SK-N-SH (cell line): ENCODE measurements at regions not wholly inside any gene's neighbourhood (a gene's known extent, or its start where the extent isn't known, plus 50 kb on each side); places are given as distances from the start of the nearest gene placed in this dataset.
"Not testable (repeated sequence)": the region's sequence is repeated elsewhere in the genome, so short reads cannot be mapped to it uniquely, and the experiment has no call there.

Experiments used
- CTCF ChIA-PET: fragments of 300-600, 350-600 bp; formaldehyde crosslinking; extraction: SDS; loops from one replicate; lab custom pipeline; 2021; lab: Yijun Ruan, JAX
- POLR2A ChIA-PET: fragments of 350-600 bp; sonication (Branson Sonifier 250); formaldehyde crosslinking; extraction: SDS; loops from one replicate; lab custom pipeline; 2020; ENCODE audit warnings: antibody characterized with exemption, inconsistent platforms; lab: Yijun Ruan, JAX
- DNase-seq: peaks from one replicate; pipeline ENCODE4 v3.0.0; 2012
- H2AFZ ChIP-seq: fragments of 200-600 bp; sonication (generic); 2 replicates; pipeline ENCODE4 v1.8.1; 2016; ENCODE audit warnings: antibody characterized with exemption, mild to moderate bottlenecking, low read depth
- H3F3A ChIP-seq: fragments of 200-600 bp; sonication (generic); replicated peaks from 2 replicates; pipeline ENCODE3; 2016; ENCODE audit warnings: antibody characterized with exemption, mild to moderate bottlenecking; ENCODE audit not compliant: insufficient read depth
- H3K27ac ChIP-seq, 2 experiments: fragments of 200-500 bp in 1 of 2; fragments of 200-600 bp in 1 of 2; sonication (Bioruptor generic) in 1 of 2; sonication (generic), shearing (Covaris generic) in 1 of 2; 2 replicates each; pipeline versions ENCODE4 v1.5.1 to v1.6.1; 2014 to 2016; ENCODE audit warnings: low read depth in 2 of 2, inconsistent platforms in 1 of 2, low read length in 1 of 2, mild to moderate bottlenecking in 1 of 2, mixed read lengths in 1 of 2
- H3K27me3 ChIP-seq: fragments of 200-600 bp; sonication (generic), shearing (Covaris generic); 2 replicates; pipeline ENCODE4 v1.6.1; 2016; ENCODE audit warnings: mixed run types; ENCODE audit not compliant: insufficient read depth
- H3K36me3 ChIP-seq, 2 experiments: fragments of 200-500 bp in 1 of 2; fragments of 200-600 bp in 1 of 2; sonication (Bioruptor generic) in 1 of 2; sonication (generic) in 1 of 2; replicated peaks in 1 of 2; 2 replicates each; pipeline versions ENCODE3 to v1.5.1; 2014 to 2016; ENCODE audit warnings: low read length in 1 of 2, mild to moderate bottlenecking in 1 of 2; ENCODE audit not compliant: insufficient read depth in 2 of 2, control insufficient read depth in 1 of 2
- H3K4me1 ChIP-seq, 2 experiments: fragments of 200-500 bp in 1 of 2; fragments of 200-600 bp in 1 of 2; sonication (Bioruptor generic) in 1 of 2; sonication (generic), shearing (Covaris generic) in 1 of 2; 2 replicates each; pipeline versions ENCODE4 v1.5.1 to v1.6.1; 2014 to 2016; ENCODE audit warnings: low read depth in 1 of 2, low read length in 1 of 2, mixed run types in 1 of 2; ENCODE audit not compliant: insufficient read depth in 2 of 2, control insufficient read depth in 1 of 2
- H3K4me2 ChIP-seq: fragments of 200-600 bp; sonication (generic), shearing (Covaris generic); 2 replicates; pipeline ENCODE4 v1.6.1; 2017; ENCODE audit warnings: mixed run types
- H3K4me3 ChIP-seq, 2 experiments: fragments of 200-500 bp in 1 of 2; fragments of 200-600 bp in 1 of 2; sonication (Bioruptor generic) in 1 of 2; sonication (generic), shearing (Covaris generic) in 1 of 2; 2 replicates each; pipeline versions ENCODE4 v1.5.1 to v1.8.1; 2014 to 2016; ENCODE audit warnings: low read depth in 2 of 2, inconsistent platforms in 1 of 2, low read length in 1 of 2, mild to moderate bottlenecking in 1 of 2, mixed read lengths in 1 of 2, moderate library complexity in 1 of 2
- H3K79me2 ChIP-seq: fragments of 200-600 bp; sonication (generic); 2 replicates; pipeline ENCODE4 v1.8.1; 2017; ENCODE audit warnings: mild to moderate bottlenecking; ENCODE audit not compliant: insufficient read depth
- H3K9ac ChIP-seq: fragments of 200-600 bp; sonication (generic); 2 replicates; pipeline ENCODE4 v1.6.1; 2017; ENCODE audit warnings: mixed run types
- H3K9me2 ChIP-seq: fragments of 200-600 bp; sonication (generic); 2 replicates; pipeline ENCODE4 v1.6.1; 2017; ENCODE audit warnings: mixed run types
- H3K9me3 ChIP-seq: fragments of 200-600 bp; sonication (generic); 2 replicates; pipeline ENCODE4 v1.6.1; 2017; ENCODE audit warnings: mixed run types, mild to moderate bottlenecking, moderate library complexity
- H4K20me1 ChIP-seq: fragments of 200-600 bp; sonication (generic); 2 replicates; pipeline ENCODE4 v1.6.1; 2017; ENCODE audit warnings: mild to moderate bottlenecking, mixed run types; ENCODE audit not compliant: insufficient read depth
- CHD2 ChIP-seq: fragments of 150-350 bp; IDR thresholded peaks from 2 replicates; pipeline ENCODE4 v1.6.1; 2018; ENCODE audit warnings: low read length; ENCODE audit not compliant: partially characterized antibody
- CTCF ChIP-seq: fragments of 200-600 bp; sonication (generic); IDR thresholded peaks from 2 replicates; pipeline ENCODE4 v1.6.1; 2017; ENCODE audit warnings: antibody characterized with exemption, mild to moderate bottlenecking, moderate library complexity
- GABPA ChIP-seq: IDR thresholded peaks from 2 replicates; pipeline ENCODE4 v1.4.0; 2012; ENCODE audit warnings: low read depth, mild to moderate bottlenecking
- JUND ChIP-seq: IDR thresholded peaks from 2 replicates; pipeline ENCODE4 v1.4.0; 2012
- MEF2A ChIP-seq: IDR thresholded peaks from 2 replicates; pipeline ENCODE4 v1.4.0; 2012; ENCODE audit warnings: low read depth, borderline replicate concordance
- MXI1 ChIP-seq: IDR thresholded peaks from 2 replicates; pipeline ENCODE4 v1.6.1; 2012; ENCODE audit warnings: mild to moderate bottlenecking, low read depth, low read length, improper control_type of control experiment
- NRF1 ChIP-seq: IDR thresholded peaks from 2 replicates; pipeline ENCODE4 v1.6.1; 2012; ENCODE audit warnings: low read depth, mild to moderate bottlenecking, low read length
- PBX3 ChIP-seq: IDR thresholded peaks from 2 replicates; pipeline ENCODE4; 2012
- POLR2AphosphoS5 ChIP-seq: IDR thresholded peaks from 2 replicates; pipeline ENCODE4 v1.6.1; 2012; ENCODE audit warnings: low read depth, low read length
- RAD21 ChIP-seq: IDR thresholded peaks from 2 replicates; pipeline ENCODE4 v1.6.1; 2012; ENCODE audit warnings: mild to moderate bottlenecking, low read length
- RCOR1 ChIP-seq: fragments of 150-350 bp; IDR thresholded peaks from 2 replicates; pipeline ENCODE4 v1.6.1; 2017; ENCODE audit warnings: antibody characterized with exemption, low read length
- SIN3A ChIP-seq: IDR thresholded peaks from 2 replicates; pipeline ENCODE4 v1.6.1; 2012; ENCODE audit warnings: low read depth, mild to moderate bottlenecking, low read length, moderate library complexity, borderline replicate concordance
- TCF12 ChIP-seq: IDR thresholded peaks from 2 replicates; pipeline ENCODE4 v1.4.0; 2012
- YY1 ChIP-seq: IDR thresholded peaks from 2 replicates; pipeline ENCODE4 v1.4.0; 2012; ENCODE audit warnings: low read depth, mild to moderate bottlenecking
- WGBS: methylation state at CpG from one replicate; pipeline ENCODE4 v1.1.6; 2017; ENCODE audit warnings: low lambda C conversion rate; 5-methylcytosine and 5-hydroxymethylcytosine counted together

GRCh38 chr6:122276637-122277036, 122.8 kb upstream of the HSF2 start:
- H3F3A ChIP-seq, result no peaks in the 10 kb centered on the region
- no peaks in the 10 kb centered on the region for H4K20me1 ChIP-seq
- no peak overlapping the region for H3K4me2 ChIP-seq
- no peaks in the 10 kb centered on the region for H3K9me3 ChIP-seq
- no peak for DNase-seq
- ChIA-PET CTCF (no interaction called here), POLR2A (no interaction called here)
- 56% methylated on average over 1 of the region's 1 CpG for WGBS
- H3K36me3 ChIP-seq, result no peaks in the 10 kb centered on the region
- no peak overlapping the region for H2AFZ ChIP-seq
- no peak overlapping the region for H3K27ac ChIP-seq
- no peaks in the 10 kb centered on the region; a peak in 1 of 4 replicates for H3K4me1 ChIP-seq
- H3K4me3 ChIP-seq, result no peak overlapping the region
- H3K9me2 ChIP-seq, result no peaks in the 10 kb centered on the region
- no peaks in the 10 kb centered on the region for H3K79me2 ChIP-seq
- no peak for TF ChIP-seq GABPA
- no peak for TF ChIP-seq PBX3
- TF ChIP-seq YY1, result no peak
- TF ChIP-seq CHD2, result no peak
- no peak for TF ChIP-seq RAD21
- TF ChIP-seq MXI1, result no peak
- no peak for TF ChIP-seq SIN3A
- no peak for TF ChIP-seq CTCF
- no peak for TF ChIP-seq TCF12
- TF ChIP-seq RCOR1, result no peak
- TF ChIP-seq POLR2AphosphoS5, result no peak
- TF ChIP-seq JUND, result no peak
- no peak for TF ChIP-seq MEF2A
- no peak overlapping the region for H3K9ac ChIP-seq
- no peaks in the 10 kb centered on the region for H3K27me3 ChIP-seq

- CTCF ChIA-PET, result interaction anchor here (1.1 kb wide), 1 partner anchor 8 kb away, joined by 3 read pairs; no protein-coding TSS in a partner anchor
- peak; percentile 4 for DNase-seq
- TF ChIP-seq NRF1, result 0 out of 2 replicates have a peak, but pooled peaks have one; percentile 4
- TF ChIP-seq GABPA, result 0 out of 2 replicates have a peak, but pooled peaks have one; percentile 27
- TF ChIP-seq MXI1, result peak; percentile 40; the same call in 1 of the 2 replicates
- H4K20me1 ChIP-seq, H3K9me3 ChIP-seq, H3K36me3 ChIP-seq, H3K9me2 ChIP-seq, H3K27me3 ChIP-seq, H3F3A ChIP-seq, H3K4me1 ChIP-seq, POLR2A ChIA-PET, H3K79me2 ChIP-seq: not testable (repeated sequence)
- peak overlapping the region; percentile 76 for H3K4me2 ChIP-seq
- 38% methylated on average over 11 of the region's 52 CpGs for WGBS
- H3K4me3 ChIP-seq, result peak overlapping the region; percentile 54 to 68
- peak overlapping the region; percentile 70 for H3K9ac ChIP-seq
- peak overlapping the region; percentile 91 for H2AFZ ChIP-seq
- H3K27ac ChIP-seq, result peak overlapping the region; percentile 33 to 68
Measured at GRCh38 chr6:122280105-122281021, 119.1 kb upstream of the HSF2 start.
